ENCODE measurements at regions not wholly inside any gene's neighbourhood (a gene's known extent, or its start where the extent isn't known, plus 50 kb on each side); places are given as distances from the start of the nearest gene placed in this dataset.

GRCh38 chr11:37671321-37671720 is 1073.3 kb upstream of the RAG2 start:
- Histone ChIP-seq H3K9ac (ENCODE audit: low read length) (no peak overlapping the region), H3K4me1 (ENCODE audit: control insufficient read depth, insufficient read depth, low read length) (no peaks in the 10 kb centered on the region), H3K36me3 (ENCODE audit: control insufficient read depth, insufficient read depth, low read length) (no peaks in the 10 kb centered on the region), H3K27me3 (ENCODE audit: control insufficient read depth, insufficient read depth, low read length) (no peaks in the 10 kb centered on the region), H3K4me3 (ENCODE audit: low read length) (no peak overlapping the region), H3K27ac (ENCODE audit: low read depth, low read length) (no peak overlapping the region)

GRCh38 chr11:37666960-37667359 is 1068.9 kb upstream of the RAG2 start:
- Histone ChIP-seq H3K4me3 (ENCODE audit: low read length) (no peak overlapping the region), H3K27ac (ENCODE audit: low read depth, low read length) (no peak overlapping the region), H3K4me1 (ENCODE audit: control insufficient read depth, insufficient read depth, low read length) (no peaks in the 10 kb centered on the region), H3K27me3 (ENCODE audit: control insufficient read depth, insufficient read depth, low read length) (no peaks in the 10 kb centered on the region), H3K9ac (ENCODE audit: low read length) (no peak overlapping the region), H3K36me3 (ENCODE audit: control insufficient read depth, insufficient read depth, low read length) (no peaks in the 10 kb centered on the region)

- H3K27me3 ChIP-seq (ENCODE audit: control insufficient read depth, insufficient read depth, low read length): no peaks in the 10 kb centered on the region
- H3K4me1 ChIP-seq (ENCODE audit: control insufficient read depth, insufficient read depth, low read length): no peaks in the 10 kb centered on the region
- H3K9ac ChIP-seq (ENCODE audit: low read length): no peak overlapping the region
- no peaks in the 10 kb centered on the region for H3K36me3 ChIP-seq (ENCODE audit: control insufficient read depth, insufficient read depth, low read length)
- H3K4me3 ChIP-seq (ENCODE audit: low read length): no peak overlapping the region
- H3K27ac ChIP-seq (ENCODE audit: low read depth, low read length): no peak overlapping the region
Observed at GRCh38 chr11:37657645-37658044, 1059.6 kb upstream of the RAG2 start.

- no peaks in the 10 kb centered on the region for H3K27me3 ChIP-seq (ENCODE audit: control insufficient read depth, insufficient read depth, low read length)
- no peak overlapping the region for H3K4me3 ChIP-seq (ENCODE audit: low read length)
- H3K9ac ChIP-seq (ENCODE audit: low read length): no peak overlapping the region
- no peaks in the 10 kb centered on the region for H3K36me3 ChIP-seq (ENCODE audit: control insufficient read depth, insufficient read depth, low read length)
- H3K27ac ChIP-seq (ENCODE audit: low read depth, low read length): no peak overlapping the region
- no peaks in the 10 kb centered on the region for H3K4me1 ChIP-seq (ENCODE audit: control insufficient read depth, insufficient read depth, low read length)
Observed at GRCh38 chr11:37647767-37648166, 1049.7 kb upstream of the RAG2 start.

- no peaks in the 10 kb centered on the region for H3K4me1 ChIP-seq (ENCODE audit: control insufficient read depth, insufficient read depth, low read length)
- no peak overlapping the region for H3K4me3 ChIP-seq (ENCODE audit: low read length)
- H3K27me3 ChIP-seq (ENCODE audit: control insufficient read depth, insufficient read depth, low read length): no peaks in the 10 kb centered on the region
- no peaks in the 10 kb centered on the region for H3K36me3 ChIP-seq (ENCODE audit: control insufficient read depth, insufficient read depth, low read length)
- no peak overlapping the region for H3K27ac ChIP-seq (ENCODE audit: low read depth, low read length)
- H3K9ac ChIP-seq (ENCODE audit: low read length): no peak overlapping the region
Observed at GRCh38 chr11:37643968-37644367, 1045.9 kb upstream of the RAG2 start.

- Histone ChIP-seq H3K27me3 (ENCODE audit: control insufficient read depth, insufficient read depth, low read length) (no peaks in the 10 kb centered on the region), H3K4me3 (ENCODE audit: low read length) (no peak overlapping the region), H3K4me1 (ENCODE audit: control insufficient read depth, insufficient read depth, low read length) (no peaks in the 10 kb centered on the region), H3K9ac (ENCODE audit: low read length) (no peak overlapping the region), H3K27ac (ENCODE audit: low read depth, low read length) (no peak overlapping the region), H3K36me3 (ENCODE audit: control insufficient read depth, insufficient read depth, low read length) (no peaks in the 10 kb centered on the region)
Observed at GRCh38 chr11:37642296-37642695, 1044.3 kb upstream of the RAG2 start.

GRCh38 chr11:37632748-37633147 is 1034.7 kb upstream of the RAG2 start:
- Histone ChIP-seq H3K27ac (ENCODE audit: low read depth, low read length) (no peak overlapping the region), H3K36me3 (ENCODE audit: control insufficient read depth, insufficient read depth, low read length) (no peaks in the 10 kb centered on the region), H3K4me1 (ENCODE audit: control insufficient read depth, insufficient read depth, low read length) (no peaks in the 10 kb centered on the region), H3K9ac (ENCODE audit: low read length) (no peak overlapping the region), H3K27me3 (ENCODE audit: control insufficient read depth, insufficient read depth, low read length) (no peaks in the 10 kb centered on the region), H3K4me3 (ENCODE audit: low read length) (no peak overlapping the region)

- no peak overlapping the region for H3K4me3 ChIP-seq (ENCODE audit: low read length)
- no peak overlapping the region for H3K27ac ChIP-seq (ENCODE audit: low read depth, low read length)
- H3K4me1 ChIP-seq (ENCODE audit: control insufficient read depth, insufficient read depth, low read length): no peaks in the 10 kb centered on the region
- no peak overlapping the region for H3K9ac ChIP-seq (ENCODE audit: low read length)
- H3K27me3 ChIP-seq (ENCODE audit: control insufficient read depth, insufficient read depth, low read length): no peaks in the 10 kb centered on the region
- no peaks in the 10 kb centered on the region for H3K36me3 ChIP-seq (ENCODE audit: control insufficient read depth, insufficient read depth, low read length)
Observed at GRCh38 chr11:37630866-37631265, 1032.8 kb upstream of the RAG2 start.

- Histone ChIP-seq H3K4me1 (ENCODE audit: control insufficient read depth, insufficient read depth, low read length) (no peaks in the 10 kb centered on the region), H3K9ac (ENCODE audit: low read length) (no peak overlapping the region), H3K27ac (ENCODE audit: low read depth, low read length) (no peak overlapping the region), H3K27me3 (ENCODE audit: control insufficient read depth, insufficient read depth, low read length) (no peaks in the 10 kb centered on the region), H3K36me3 (ENCODE audit: control insufficient read depth, insufficient read depth, low read length) (no peaks in the 10 kb centered on the region), H3K4me3 (ENCODE audit: low read length) (no peak overlapping the region)
Observed at GRCh38 chr11:37623778-37624177, 1025.7 kb upstream of the RAG2 start.

GRCh38 chr11:37621662-37622061 is 1023.6 kb upstream of the RAG2 start:
- no peaks in the 10 kb centered on the region for H3K4me1 ChIP-seq (ENCODE audit: control insufficient read depth, insufficient read depth, low read length)
- H3K4me3 ChIP-seq (ENCODE audit: low read length): no peak overlapping the region
- no peaks in the 10 kb centered on the region for H3K27me3 ChIP-seq (ENCODE audit: control insufficient read depth, insufficient read depth, low read length)
- H3K9ac ChIP-seq (ENCODE audit: low read length): no peak overlapping the region
- H3K36me3 ChIP-seq (ENCODE audit: control insufficient read depth, insufficient read depth, low read length): no peaks in the 10 kb centered on the region
- H3K27ac ChIP-seq (ENCODE audit: low read depth, low read length): no peak overlapping the region

GRCh38 chr11:37616291-37616690 is 1018.3 kb upstream of the RAG2 start:
- no peaks in the 10 kb centered on the region for H3K4me1 ChIP-seq (ENCODE audit: control insufficient read depth, insufficient read depth, low read length)
- H3K27me3 ChIP-seq (ENCODE audit: control insufficient read depth, insufficient read depth, low read length): no peaks in the 10 kb centered on the region

GRCh38 chr11:37613031-37613430 is 1015.0 kb upstream of the RAG2 start:
- Histone ChIP-seq H3K27me3 (ENCODE audit: control insufficient read depth, insufficient read depth, low read length) (no peaks in the 10 kb centered on the region), H3K4me1 (ENCODE audit: control insufficient read depth, insufficient read depth, low read length) (no peaks in the 10 kb centered on the region), H3K4me3 (ENCODE audit: low read length) (no peak overlapping the region), H3K27ac (ENCODE audit: low read depth, low read length) (no peak overlapping the region), H3K36me3 (ENCODE audit: control insufficient read depth, insufficient read depth, low read length) (no peaks in the 10 kb centered on the region), H3K9ac (ENCODE audit: low read length) (no peak overlapping the region)

More at GRCh38 chr11:37616291-37616690, 1018.3 kb upstream of the RAG2 start:
- Histone ChIP-seq H3K4me3 (ENCODE audit: low read length) (no peak overlapping the region), H3K27ac (ENCODE audit: low read depth, low read length) (no peak overlapping the region), H3K9ac (ENCODE audit: low read length) (no peak overlapping the region), H3K36me3 (ENCODE audit: control insufficient read depth, insufficient read depth, low read length) (no peaks in the 10 kb centered on the region)

- Histone ChIP-seq H3K4me3 (ENCODE audit: low read length) (no peak overlapping the region), H3K27ac (ENCODE audit: low read depth, low read length) (no peak overlapping the region), H3K36me3 (ENCODE audit: control insufficient read depth, insufficient read depth, low read length) (no peaks in the 10 kb centered on the region), H3K9ac (ENCODE audit: low read length) (no peak overlapping the region), H3K4me1 (ENCODE audit: control insufficient read depth, insufficient read depth, low read length) (no peaks in the 10 kb centered on the region), H3K27me3 (ENCODE audit: control insufficient read depth, insufficient read depth, low read length) (no peaks in the 10 kb centered on the region)
Observed at GRCh38 chr11:37612146-37612545, 1014.1 kb upstream of the RAG2 start.
